ENCODE measurements at regions not wholly inside any gene's neighbourhood (a gene's known extent, or its start where the extent isn't known, plus 50 kb on each side); places are given as distances from the start of the nearest gene placed in this dataset.

DNA sequence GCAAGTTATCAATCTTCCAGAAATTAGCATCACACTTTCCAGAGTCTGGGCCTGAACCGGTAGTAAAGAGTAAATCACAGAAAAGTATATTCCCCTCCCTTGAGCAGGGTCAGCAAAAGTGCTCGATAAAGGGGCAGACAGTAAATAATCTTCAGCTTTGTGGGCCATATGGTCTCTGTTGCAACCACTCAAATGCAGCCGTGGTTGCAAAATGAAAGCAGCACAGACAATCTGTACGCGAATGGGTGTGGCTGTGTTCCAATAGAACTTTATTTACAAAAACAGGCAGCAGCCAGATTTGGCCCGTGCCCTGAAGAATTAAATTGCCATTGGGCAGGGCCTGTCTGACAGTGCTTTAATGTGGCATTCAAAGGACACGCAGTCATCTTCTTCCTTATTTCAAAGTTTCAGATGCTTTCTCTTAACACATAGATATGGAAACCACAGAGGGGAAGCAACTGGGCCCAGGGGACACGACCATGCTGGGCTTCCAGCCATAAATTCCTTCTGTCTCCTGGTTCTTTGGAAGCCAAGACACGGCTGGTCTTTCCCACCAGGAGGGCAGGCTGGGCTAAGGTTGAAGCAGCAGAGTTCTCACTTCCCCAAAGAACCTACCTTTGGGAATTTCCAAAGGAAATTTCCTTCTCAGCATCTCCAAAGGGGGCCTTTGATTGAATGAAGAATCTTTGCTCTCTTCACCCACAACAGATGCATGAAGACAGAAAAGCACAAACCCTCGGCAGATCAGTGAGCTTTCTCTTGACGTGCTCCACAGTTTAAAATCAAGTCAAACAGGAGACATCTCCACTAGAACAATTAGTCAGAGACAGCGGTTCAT is 489.8 kb upstream of the PROK2 start:
- no peak overlapping the region for H3K9ac ChIP-seq
- ChIA-PET CTCF (interaction anchor here (1.8 kb wide), 1 partner anchor 14 kb away, joined by 4 read pairs; no protein-coding TSS in a partner anchor), POLR2A (no interaction called here)
- no peaks in the 10 kb centered on the region for H3F3A ChIP-seq (replicated peaks; ENCODE audit: insufficient read depth)
- no peaks in the 10 kb centered on the region for H3K9me3 ChIP-seq
- no peak for DNase-seq
- peaks cover 0 to 12% of the 10 kb centered on the region in 2 experiments; a peak in 1 of 4 replicates for H3K4me1 ChIP-seq (ENCODE audit: control insufficient read depth in 1 of 2, insufficient read depth in 2 of 2, low read depth in 1 of 2, low read length in 1 of 2)
- WGBS (ENCODE audit: low lambda C conversion rate) = 61% methylated on average over 11 of the region's 12 CpGs
- H3K79me2 ChIP-seq (ENCODE audit: insufficient read depth) = no peaks in the 10 kb centered on the region
- H3K27ac ChIP-seq (ENCODE audit: low read depth in 2 of 2, low read length in 1 of 2) = peak overlapping the region in 1 of 2 experiments; percentile 72; a peak in 1 of 4 replicates
- no peak overlapping the region for H3K4me3 ChIP-seq (ENCODE audit: low read depth in 2 of 2, low read length in 1 of 2)
- no peaks in the 10 kb centered on the region for H3K36me3 ChIP-seq (replicated peaks in 1 of 2; ENCODE audit: control insufficient read depth in 1 of 2, insufficient read depth in 2 of 2, low read length in 1 of 2)
- no peaks in the 10 kb centered on the region; the same call in 1 of the 2 replicates for H3K27me3 ChIP-seq (ENCODE audit: insufficient read depth)
- no peaks in the 10 kb centered on the region for H3K9me2 ChIP-seq
- H3K4me2 ChIP-seq = no peak overlapping the region
- TF ChIP-seq GATA2 (CRISPR knock-in tag; IDR thresholded peaks at IDR 0.05) (0 out of 2 replicates have a peak, but pooled peaks have one; percentile 8), TEAD4 (IDR thresholded peaks at IDR 0.05; ENCODE audit: borderline replicate concordance, insufficient read depth) (0 out of 2 replicates have a peak, but pooled peaks have one; percentile 21), ELF1 (IDR thresholded peaks at IDR 0.05) (no peak)
- H4K20me1 ChIP-seq (ENCODE audit: insufficient read depth) = no peaks in the 10 kb centered on the region
- no peak overlapping the region for H2AFZ ChIP-seq (ENCODE audit: low read depth)

DNA sequence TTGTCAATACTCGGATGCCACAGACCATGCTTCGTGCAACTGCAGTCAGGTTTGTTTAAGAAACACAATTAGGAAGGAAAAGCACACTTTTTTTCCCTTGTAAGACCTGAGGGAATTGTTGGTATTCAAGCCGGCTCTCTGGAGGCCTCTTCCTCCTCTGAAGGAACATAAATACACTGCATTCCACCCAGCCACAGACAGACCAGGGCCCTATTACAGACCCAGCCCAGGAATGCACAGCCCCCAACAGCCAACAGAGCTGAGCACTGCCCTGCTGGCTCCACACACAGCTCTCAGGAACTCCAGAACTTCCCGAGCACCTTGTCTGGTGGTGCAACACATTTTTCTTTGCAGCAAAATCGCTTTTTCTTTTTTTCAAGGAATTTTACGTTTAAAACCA is 488.7 kb upstream of the PROK2 start:
- Histone ChIP-seq H3K9ac (no peak overlapping the region), H3K27ac (ENCODE audit: low read depth in 2 of 2, low read length in 1 of 2) (peak overlapping the region in 1 of 2 experiments; percentile 72; a peak in 1 of 4 replicates), H3F3A (replicated peaks; ENCODE audit: insufficient read depth) (no peaks in the 10 kb centered on the region), H2AFZ (ENCODE audit: low read depth) (no peak overlapping the region), H4K20me1 (ENCODE audit: insufficient read depth) (no peaks in the 10 kb centered on the region), H3K4me1 (ENCODE audit: control insufficient read depth in 1 of 2, insufficient read depth in 2 of 2, low read depth in 1 of 2, low read length in 1 of 2) (peaks cover 0 to 12% of the 10 kb centered on the region in 2 experiments; a peak in 1 of 4 replicates), H3K4me3 (ENCODE audit: low read depth in 2 of 2, low read length in 1 of 2) (no peak overlapping the region), H3K9me2 (no peaks in the 10 kb centered on the region), H3K36me3 (replicated peaks in 1 of 2; ENCODE audit: control insufficient read depth in 1 of 2, insufficient read depth in 2 of 2, low read length in 1 of 2) (no peaks in the 10 kb centered on the region), H3K4me2 (0 out of 2 replicates have a peak overlapping the region, but pooled peaks have one; percentile 27), H3K9me3 (no peaks in the 10 kb centered on the region), H3K79me2 (ENCODE audit: insufficient read depth) (no peaks in the 10 kb centered on the region), H3K27me3 (ENCODE audit: insufficient read depth) (no peaks in the 10 kb centered on the region; the same call in 1 of the 2 replicates)
- TF ChIP-seq, protein P1, sequence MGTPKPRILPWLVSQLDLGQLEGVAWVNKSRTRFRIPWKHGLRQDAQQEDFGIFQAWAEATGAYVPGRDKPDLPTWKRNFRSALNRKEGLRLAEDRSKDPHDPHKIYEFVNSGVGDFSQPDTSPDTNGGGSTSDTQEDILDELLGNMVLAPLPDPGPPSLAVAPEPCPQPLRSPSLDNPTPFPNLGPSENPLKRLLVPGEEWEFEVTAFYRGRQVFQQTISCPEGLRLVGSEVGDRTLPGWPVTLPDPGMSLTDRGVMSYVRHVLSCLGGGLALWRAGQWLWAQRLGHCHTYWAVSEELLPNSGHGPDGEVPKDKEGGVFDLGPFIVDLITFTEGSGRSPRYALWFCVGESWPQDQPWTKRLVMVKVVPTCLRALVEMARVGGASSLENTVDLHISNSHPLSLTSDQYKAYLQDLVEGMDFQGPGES (IDR thresholded peaks at IDR 0.05; ENCODE audit: low read depth, low read length) = no peak
- TF ChIP-seq EP300 (IDR thresholded peaks at IDR 0.05; ENCODE audit: borderline replicate concordance in 1 of 2, low read depth in 1 of 2, low read length in 1 of 2) (peak in 1 of 2 experiments; percentile 33; a peak in 1 of 4 replicates), YY1 (IDR thresholded peaks at IDR 0.05; ENCODE audit: low read depth) (no peak), TCF12 (IDR thresholded peaks at IDR 0.05) (peak; percentile 50; the same call in 1 of the 2 replicates)
- TF ChIP-seq, protein P2, sequence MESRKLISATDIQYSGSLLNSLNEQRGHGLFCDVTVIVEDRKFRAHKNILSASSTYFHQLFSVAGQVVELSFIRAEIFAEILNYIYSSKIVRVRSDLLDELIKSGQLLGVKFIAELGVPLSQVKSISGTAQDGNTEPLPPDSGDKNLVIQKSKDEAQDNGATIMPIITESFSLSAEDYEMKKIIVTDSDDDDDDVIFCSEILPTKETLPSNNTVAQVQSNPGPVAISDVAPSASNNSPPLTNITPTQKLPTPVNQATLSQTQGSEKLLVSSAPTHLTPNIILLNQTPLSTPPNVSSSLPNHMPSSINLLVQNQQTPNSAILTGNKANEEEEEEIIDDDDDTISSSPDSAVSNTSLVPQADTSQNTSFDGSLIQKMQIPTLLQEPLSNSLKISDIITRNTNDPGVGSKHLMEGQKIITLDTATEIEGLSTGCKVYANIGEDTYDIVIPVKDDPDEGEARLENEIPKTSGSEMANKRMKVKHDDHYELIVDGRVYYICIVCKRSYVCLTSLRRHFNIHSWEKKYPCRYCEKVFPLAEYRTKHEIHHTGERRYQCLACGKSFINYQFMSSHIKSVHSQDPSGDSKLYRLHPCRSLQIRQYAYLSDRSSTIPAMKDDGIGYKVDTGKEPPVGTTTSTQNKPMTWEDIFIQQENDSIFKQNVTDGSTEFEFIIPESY (IDR thresholded peaks at IDR 0.05; ENCODE audit: borderline replicate concordance, low read depth) = no peak
- POLR2A ChIA-PET = no interaction called here
- DNase-seq = no peak
- CTCF ChIA-PET = no interaction called here
- WGBS (ENCODE audit: low lambda C conversion rate) = 62% methylated on average over 6 of the region's 6 CpGs
